Fibroblast of mammary gland (primary cell): ENCODE measurements at regions not wholly inside any gene's neighbourhood (a gene's known extent, or its start where the extent isn't known, plus 50 kb on each side); places are given as distances from the start of the nearest gene placed in this dataset.

Experiments
- DNase-seq: peaks from one replicate; pipeline ENCODE4 v3.0.0-alpha.2; 2010; ENCODE audit warnings: low read depth
- H3K4me3 ChIP-seq: 2 replicates; pipeline ENCODE4 v1.5.1; 2011; ENCODE audit warnings: low read depth, mild to moderate bottlenecking, low read length, moderate library complexity; ENCODE audit not compliant: control insufficient read depth
- CTCF ChIP-seq: conservative IDR thresholded peaks from 2 replicates; pipeline ENCODE4 v1.5.1; 2011; ENCODE audit warnings: low read depth, low read length, inconsistent platforms; ENCODE audit not compliant: control insufficient read depth, insufficient read depth

DNA sequence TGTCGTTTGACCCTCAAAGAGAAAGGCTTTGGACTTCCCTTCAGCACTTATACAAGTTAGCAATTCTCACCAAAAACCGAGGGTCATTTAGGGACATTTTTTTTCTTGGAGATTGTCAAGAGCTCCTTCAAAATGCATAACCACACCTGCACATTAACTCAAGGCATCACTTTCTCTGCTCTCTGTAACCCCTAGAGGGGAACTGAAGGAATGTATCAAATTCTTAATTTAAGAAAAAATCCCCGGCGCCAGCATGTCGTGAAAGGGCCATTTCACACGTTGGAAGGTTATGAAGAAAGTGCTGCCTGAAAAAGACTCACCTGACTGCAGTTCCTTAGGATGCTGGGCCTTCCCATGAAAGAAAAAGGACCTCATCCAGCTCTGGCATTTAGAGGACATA lies 131.6 kb upstream of the ZC3H12A start:
- no peak for DNase-seq
- no peak overlapping the region for H3K4me3 ChIP-seq
- no peak for TF ChIP-seq CTCF

DNA sequence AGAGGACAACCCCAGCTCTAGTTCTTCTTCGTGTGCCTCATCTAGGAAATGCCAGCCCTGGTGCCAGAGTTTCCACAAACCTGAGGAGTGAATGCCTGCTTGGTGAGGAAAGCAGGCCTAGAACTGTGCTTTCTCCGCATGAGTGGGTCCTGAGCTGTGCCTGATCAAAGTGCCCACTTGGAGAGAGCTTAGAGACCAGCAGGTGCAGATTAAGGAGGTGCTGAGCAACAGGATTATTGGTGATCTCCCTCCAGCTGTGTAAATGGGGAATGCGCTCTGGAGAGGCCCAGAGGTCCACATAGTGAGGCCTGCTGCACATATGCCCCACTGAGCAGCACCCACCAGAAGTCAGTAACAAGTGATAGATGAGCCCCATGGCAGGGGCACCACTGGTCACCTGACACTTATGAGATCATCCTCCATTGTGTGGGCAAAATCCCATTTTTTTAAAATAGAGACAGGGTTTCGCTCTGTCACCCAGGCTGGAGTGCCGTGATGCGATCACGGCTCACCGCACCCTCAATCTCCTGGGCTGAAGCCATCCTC lies 127.2 kb upstream of the ZC3H12A start:
- TF ChIP-seq CTCF = no peak
- DNase-seq = no peak
- no peak overlapping the region for H3K4me3 ChIP-seq

DNA sequence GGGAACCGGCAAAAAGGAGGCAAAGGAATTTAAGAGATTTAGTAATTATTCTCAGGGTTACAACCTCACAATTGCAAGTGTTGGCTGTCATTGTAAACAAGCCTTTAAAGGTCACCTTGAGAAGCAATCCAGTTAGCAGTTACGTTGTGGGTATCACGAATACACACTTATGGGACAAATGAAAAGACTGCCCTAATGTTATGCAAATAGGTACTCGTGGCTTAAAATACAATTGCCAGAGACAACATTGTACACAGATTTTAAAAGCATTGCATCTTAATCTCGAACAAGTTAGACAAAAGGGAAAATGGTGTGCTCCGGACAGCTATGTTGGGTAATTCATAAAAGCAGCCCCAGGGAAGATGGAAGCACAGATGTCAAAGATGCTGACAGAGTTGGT lies 120.5 kb upstream of the ZC3H12A start:
- no peak overlapping the region for H3K4me3 ChIP-seq
- DNase-seq = no peak
- no peak for TF ChIP-seq CTCF

DNA sequence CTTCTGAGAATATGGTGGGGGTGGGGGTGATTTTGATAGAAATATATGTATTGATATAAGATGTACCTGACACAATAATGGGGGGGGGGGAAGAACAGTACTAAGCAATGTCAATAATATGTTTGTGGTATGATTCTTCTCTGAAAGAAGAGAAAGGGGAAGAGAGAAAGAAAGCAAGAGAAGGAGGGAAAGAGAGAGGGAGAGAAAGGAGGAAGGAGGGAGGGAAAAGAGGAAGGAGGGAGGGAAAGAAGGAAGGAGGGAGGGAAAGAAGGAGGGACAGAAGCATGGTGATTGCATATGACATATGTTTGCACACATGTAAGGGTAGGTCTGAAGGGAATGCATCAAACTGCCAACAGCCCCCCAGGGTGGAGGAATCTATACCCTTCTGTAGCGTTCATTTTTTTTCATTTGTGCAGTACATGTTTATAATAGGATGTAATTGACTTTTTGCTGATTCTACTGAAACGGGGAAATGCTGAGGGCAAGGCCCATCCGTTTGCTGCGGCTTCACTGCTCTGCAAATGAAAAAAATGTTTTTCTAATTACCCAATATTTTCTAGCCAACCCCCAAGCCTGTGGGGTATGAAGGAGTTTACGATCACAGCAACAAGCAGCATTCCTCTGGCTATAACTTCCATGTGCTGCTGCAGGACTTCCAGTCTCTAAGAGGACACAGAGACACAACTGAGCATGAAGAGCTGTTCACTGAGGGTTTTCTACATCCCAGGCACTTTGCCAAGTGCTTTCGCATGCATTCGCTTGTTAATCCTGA lies 119.3 kb upstream of the ZC3H12A start:
- DNase-seq = no peak
- no peak for TF ChIP-seq CTCF
- H3K4me3 ChIP-seq = no peak overlapping the region

DNA sequence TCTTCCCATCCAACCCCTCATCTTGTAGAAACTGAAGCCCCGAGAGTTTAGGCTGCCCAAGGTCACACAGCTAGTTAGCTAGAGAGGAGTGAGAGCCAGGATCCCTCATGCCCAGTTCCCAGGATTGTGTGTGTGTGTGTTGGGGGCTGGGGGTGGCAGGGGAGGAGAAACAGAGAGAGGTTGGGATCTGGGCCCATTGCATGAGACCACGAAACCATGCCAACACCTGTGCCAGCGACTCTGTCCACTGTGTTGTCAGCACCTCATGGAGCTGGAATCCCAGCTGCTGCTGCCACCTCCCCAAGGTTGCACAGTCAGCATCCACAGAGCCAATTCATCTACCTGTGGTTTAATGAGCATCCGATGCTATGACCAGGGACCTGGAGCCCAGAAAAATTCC lies 115.4 kb upstream of the ZC3H12A start:
- no peak overlapping the region for H3K4me3 ChIP-seq
- DNase-seq = no peak
- TF ChIP-seq CTCF = no peak

DNA sequence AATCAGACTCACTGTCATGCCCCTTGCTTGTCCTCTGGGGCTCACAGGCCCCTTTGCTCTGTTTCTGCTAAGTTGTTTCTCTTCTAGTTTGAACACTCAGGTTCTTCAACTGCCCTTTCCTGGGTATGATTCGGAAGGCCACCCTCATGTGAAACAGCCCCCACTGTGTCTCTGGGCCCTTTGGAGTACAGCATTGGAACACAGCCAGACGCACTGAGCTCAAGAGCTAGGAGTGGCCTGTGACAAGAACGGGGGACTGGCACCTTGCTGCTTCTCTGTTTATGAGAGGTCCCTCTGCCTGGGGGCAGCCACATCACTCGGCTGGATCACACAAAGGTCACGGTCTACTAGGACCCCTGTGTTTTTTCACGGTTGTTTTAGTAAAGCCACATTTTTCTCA lies 114.4 kb upstream of the ZC3H12A start:
- DNase-seq = no peak
- H3K4me3 ChIP-seq = no peak overlapping the region
- TF ChIP-seq CTCF = no peak
